ENCODE measurements at regions not wholly inside any gene's neighbourhood (a gene's known extent, or its start where the extent isn't known, plus 50 kb on each side); places are given as distances from the start of the nearest gene placed in this dataset.

- DNase-seq, result no peak
- no peak for ATAC-seq
These were observed 323.3 kb upstream of the NR5A2 start for GRCh38 chr1:199704231-199704630.

- peak; percentile 78 for ATAC-seq
- DNase-seq, result no peak
These were observed 321.7 kb upstream of the NR5A2 start for GRCh38 chr1:199705825-199706224.

GRCh38 chr1:199706826-199707606 is 320.5 kb upstream of the NR5A2 start:
- ATAC-seq (no peak), DNase-seq (no peak)

GRCh38 chr1:199710974-199711373 is 316.5 kb upstream of the NR5A2 start:
- no peak for DNase-seq
- no peak for ATAC-seq

GRCh38 chr1:199716729-199717128 is 310.8 kb upstream of the NR5A2 start:
- DNase-seq, result no peak
- ATAC-seq, result no peak

GRCh38 chr1:199719156-199719842 is 308.2 kb upstream of the NR5A2 start:
- DNase-seq (no peak), ATAC-seq (no peak)

GRCh38 chr1:199720496-199720895 is 307.0 kb upstream of the NR5A2 start:
- no peak for ATAC-seq
- DNase-seq, result no peak

- DNase-seq (no peak), ATAC-seq (no peak)
These were observed 306.5 kb upstream of the NR5A2 start for GRCh38 chr1:199721001-199721400.

GRCh38 chr1:199723250-199723956 is 304.1 kb upstream of the NR5A2 start:
- no peak for ATAC-seq

GRCh38 chr1:199724049-199724448 is 303.5 kb upstream of the NR5A2 start:
- ATAC-seq (no peak), DNase-seq (no peak)

More at GRCh38 chr1:199723250-199723956, 304.1 kb upstream of the NR5A2 start:
- no peak for DNase-seq

GRCh38 chr1:199725002-199725565 is 302.4 kb upstream of the NR5A2 start:
- peak; percentile 61 for ATAC-seq
- DNase-seq, result no peak

GRCh38 chr1:199727682-199728081 is 299.8 kb upstream of the NR5A2 start:
- ATAC-seq, result no peak
- DNase-seq, result no peak

GRCh38 chr1:199728345-199728744 is 299.2 kb upstream of the NR5A2 start:
- ATAC-seq, result no peak

GRCh38 chr1:199733125-199733524 is 294.4 kb upstream of the NR5A2 start:
- DNase-seq, result no peak
- ATAC-seq, result no peak

More at GRCh38 chr1:199728345-199728744, 299.2 kb upstream of the NR5A2 start:
- no peak for DNase-seq

GRCh38 chr1:199734186-199734585 is 293.3 kb upstream of the NR5A2 start:
- ATAC-seq, result no peak
- DNase-seq, result no peak

- ATAC-seq, result no peak
- no peak for DNase-seq
These were observed 291.9 kb upstream of the NR5A2 start for GRCh38 chr1:199735660-199736059.

GRCh38 chr1:199736646-199737045 is 290.9 kb upstream of the NR5A2 start:
- ATAC-seq (no peak), DNase-seq (no peak)

GRCh38 chr1:199741586-199741985 is 285.9 kb upstream of the NR5A2 start:
- no peak for DNase-seq
- no peak for ATAC-seq

GRCh38 chr1:199742547-199742946 is 285.0 kb upstream of the NR5A2 start:
- ATAC-seq (peak; percentile 72), DNase-seq (no peak)

GRCh38 chr1:199743227-199743626 is 284.3 kb upstream of the NR5A2 start:
- no peak for ATAC-seq
- DNase-seq, result no peak

GRCh38 chr1:199746666-199747384 is 280.7 kb upstream of the NR5A2 start:
- DNase-seq (no peak), ATAC-seq (no peak)

GRCh38 chr1:199747984-199748383 is 279.5 kb upstream of the NR5A2 start:
- ATAC-seq (no peak), DNase-seq (no peak)
